OCI-LY3 (cell line): ENCODE measurements at regions not wholly inside any gene's neighbourhood (a gene's known extent, or its start where the extent isn't known, plus 50 kb on each side); places are given as distances from the start of the nearest gene placed in this dataset.
"Not testable (repeated sequence)": the region's sequence is repeated elsewhere in the genome, so short reads cannot be mapped to it uniquely, and the experiment has no call there.

Experiments
- H2AFZ ChIP-seq: fragments of 200-600, 300-600 bp; shearing (Covaris generic); 2 replicates; pipeline ENCODE4 v1.6.0; 2014; ENCODE audit warnings: antibody characterized with exemption, low read depth, low read length
- H3K27ac ChIP-seq: fragments of 200-600, 300-600 bp; sonication (generic); 2 replicates; pipeline ENCODE4 v1.5.1; 2014; ENCODE audit warnings: mild to moderate bottlenecking, low read length, moderate library complexity, mixed read lengths
- H3K27me3 ChIP-seq: fragments of 200-600, 300-600 bp; sonication (generic); 2 replicates; pipeline ENCODE4 v1.6.1; 2014; ENCODE audit warnings: low read depth, low read length, mixed read lengths
- H3K36me3 ChIP-seq: fragments of 200-600, 300-600 bp; sonication (generic); replicated peaks from 2 replicates; pipeline ENCODE3; 2014; ENCODE audit warnings: low read depth, low read length, mixed read lengths
- H3K4me1 ChIP-seq: fragments of 300-600, 200-600 bp; sonication (generic); 2 replicates; pipeline ENCODE4 v1.6.1; 2014; ENCODE audit warnings: low read length, mixed read lengths
- H3K4me2 ChIP-seq: fragments of 200-600, 300-600 bp; sonication (generic); 2 replicates; pipeline ENCODE4 v1.6.1; 2014; ENCODE audit warnings: low read length, mixed read lengths
- H3K4me3 ChIP-seq: fragments of 300-600, 200-600 bp; sonication (generic); 2 replicates; pipeline ENCODE4 v1.5.1; 2014; ENCODE audit warnings: antibody characterized with exemption, mild to moderate bottlenecking, low read length, moderate library complexity
- H3K79me2 ChIP-seq: fragments of 300-600, 200-600 bp; shearing (Covaris generic); 2 replicates; pipeline ENCODE4 v1.6.1; 2014; ENCODE audit warnings: mild to moderate bottlenecking, low read length, mixed read lengths
- H3K9ac ChIP-seq: fragments of 300-600, 200-600 bp; shearing (Covaris generic); 2 replicates; pipeline ENCODE4 v1.6.0; 2014; ENCODE audit warnings: mild to moderate bottlenecking, low read length, moderate library complexity
- H3K9me3 ChIP-seq: fragments of 200-600, 300-600 bp; shearing (Covaris generic); 2 replicates; pipeline ENCODE4 v1.6.1; 2014; ENCODE audit warnings: low read length, mixed read lengths; ENCODE audit not compliant: insufficient read depth
- H4K20me1 ChIP-seq: fragments of 200-600, 300-600 bp; sonication (generic); 2 replicates; pipeline ENCODE4 v1.6.1; 2016; ENCODE audit warnings: low read length, mixed read lengths; ENCODE audit not compliant: insufficient read depth
- EZH2phosphoT487 ChIP-seq: fragments of 200-600 bp; shearing (Covaris generic); IDR thresholded peaks from 2 replicates; pipeline ENCODE4 v1.6.1; 2018; ENCODE audit warnings: antibody characterized with exemption, mixed run types, low read depth
- TF ChIP-seq, protein P1 (sequence below): fragments of 200-600, 300-600 bp; sonication (generic); IDR thresholded peaks from 2 replicates; pipeline ENCODE4 v1.5.1; 2014; ENCODE audit warnings: antibody characterized with exemption, low read length, low read depth

DNA sequence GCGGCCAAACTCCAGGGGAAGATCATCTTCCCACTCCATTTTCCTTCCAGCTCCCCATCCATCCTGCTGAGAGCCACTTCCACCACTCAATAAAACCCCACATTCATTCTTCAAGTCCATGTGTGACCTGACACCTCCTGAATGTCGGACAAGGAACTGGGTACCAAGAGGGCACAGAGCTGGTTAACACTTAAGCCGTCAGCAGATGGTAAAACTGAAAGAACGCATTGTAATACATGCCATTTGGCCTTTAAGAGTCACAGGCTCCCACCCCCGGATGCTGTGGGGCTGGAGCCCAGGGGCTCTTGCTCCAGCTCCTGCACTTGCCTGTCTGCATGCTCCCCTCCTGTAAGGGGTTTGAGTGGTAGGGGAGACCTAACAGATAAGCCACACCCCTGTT is 753.9 kb downstream of the COL12A1 start:
- TF ChIP-seq EZH2phosphoT487: no peak
- TF ChIP-seq, protein P1, sequence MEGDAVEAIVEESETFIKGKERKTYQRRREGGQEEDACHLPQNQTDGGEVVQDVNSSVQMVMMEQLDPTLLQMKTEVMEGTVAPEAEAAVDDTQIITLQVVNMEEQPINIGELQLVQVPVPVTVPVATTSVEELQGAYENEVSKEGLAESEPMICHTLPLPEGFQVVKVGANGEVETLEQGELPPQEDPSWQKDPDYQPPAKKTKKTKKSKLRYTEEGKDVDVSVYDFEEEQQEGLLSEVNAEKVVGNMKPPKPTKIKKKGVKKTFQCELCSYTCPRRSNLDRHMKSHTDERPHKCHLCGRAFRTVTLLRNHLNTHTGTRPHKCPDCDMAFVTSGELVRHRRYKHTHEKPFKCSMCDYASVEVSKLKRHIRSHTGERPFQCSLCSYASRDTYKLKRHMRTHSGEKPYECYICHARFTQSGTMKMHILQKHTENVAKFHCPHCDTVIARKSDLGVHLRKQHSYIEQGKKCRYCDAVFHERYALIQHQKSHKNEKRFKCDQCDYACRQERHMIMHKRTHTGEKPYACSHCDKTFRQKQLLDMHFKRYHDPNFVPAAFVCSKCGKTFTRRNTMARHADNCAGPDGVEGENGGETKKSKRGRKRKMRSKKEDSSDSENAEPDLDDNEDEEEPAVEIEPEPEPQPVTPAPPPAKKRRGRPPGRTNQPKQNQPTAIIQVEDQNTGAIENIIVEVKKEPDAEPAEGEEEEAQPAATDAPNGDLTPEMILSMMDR: no peak
- H3K27me3 ChIP-seq: no peaks in the 10 kb centered on the region

DNA sequence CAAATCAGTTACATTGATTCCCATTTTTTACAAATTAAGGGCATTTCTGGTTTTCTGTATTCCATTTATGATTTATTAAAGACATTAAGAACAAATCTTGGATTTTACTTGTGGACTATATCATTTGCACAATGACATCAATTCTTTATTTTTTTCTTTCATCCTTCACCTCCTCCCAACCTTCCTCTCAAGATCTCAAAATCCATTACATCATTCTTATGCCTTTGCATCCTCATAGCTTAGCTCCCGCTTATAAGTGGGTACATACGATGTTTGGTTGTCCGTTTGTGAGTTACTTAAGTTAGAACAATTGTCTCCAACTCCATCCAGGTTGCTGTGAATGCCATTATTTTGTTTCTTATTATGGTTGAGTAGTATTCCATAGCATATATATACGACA is 752.8 kb downstream of the CD109 start:
- Histone ChIP-seq H3K9ac (no peak overlapping the region), H2AFZ (no peak overlapping the region), H3K4me1 (peaks cover 4% of the 10 kb centered on the region; the same call in 1 of the 2 replicates), H4K20me1 (no peaks in the 10 kb centered on the region), H3K27me3 (no peaks in the 10 kb centered on the region), H3K79me2 (no peaks in the 10 kb centered on the region), H3K4me2 (no peak overlapping the region), H3K36me3 (no peaks in the 10 kb centered on the region), H3K4me3 (no peak overlapping the region), H3K27ac (no peak overlapping the region), H3K9me3 (no peaks in the 10 kb centered on the region)
- TF ChIP-seq EZH2phosphoT487: no peak
- TF ChIP-seq, protein P1: no peak

More for the DNA sequence above, 753.9 kb downstream of the COL12A1 start:
- Histone ChIP-seq H3K4me3 (no peak overlapping the region), H3K36me3 (no peaks in the 10 kb centered on the region), H3K4me1 (peaks cover 2% of the 10 kb centered on the region; the same call in 1 of the 2 replicates), H4K20me1 (no peaks in the 10 kb centered on the region), H3K79me2 (no peaks in the 10 kb centered on the region), H3K4me2 (no peak overlapping the region), H3K27ac (no peak overlapping the region), H3K9ac (no peak overlapping the region), H3K9me3 (no peaks in the 10 kb centered on the region), H2AFZ (no peak overlapping the region)

DNA sequence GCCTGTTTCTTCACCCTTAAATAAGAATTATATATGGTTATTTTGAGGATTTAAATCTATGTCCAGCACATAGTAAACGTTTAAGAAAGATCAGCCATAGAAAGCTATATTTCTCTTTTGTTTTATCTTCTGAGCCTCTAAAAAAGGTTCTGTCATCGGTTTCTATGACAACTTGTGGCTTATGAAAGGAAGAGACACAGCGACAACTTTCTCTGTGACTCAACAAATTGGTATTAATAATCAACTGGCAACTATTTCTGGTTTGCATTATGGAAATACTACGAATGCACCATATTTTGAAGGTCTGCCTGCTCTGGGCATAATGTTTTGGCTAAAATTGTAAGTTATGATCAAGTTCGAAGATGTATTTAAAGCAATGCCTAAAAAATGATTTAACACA is 751.0 kb downstream of the CD109 start:
- H3K9me3 ChIP-seq: no peaks in the 10 kb centered on the region
- H3K79me2 ChIP-seq: no peaks in the 10 kb centered on the region
- TF ChIP-seq, protein P1: no peak
- no peak for TF ChIP-seq EZH2phosphoT487
- H3K4me2 ChIP-seq: peak overlapping the region; percentile 0; the same call in 1 of the 2 replicates
- no peak overlapping the region for H3K4me3 ChIP-seq
- H3K36me3 ChIP-seq: no peaks in the 10 kb centered on the region
- H3K27me3 ChIP-seq: no peaks in the 10 kb centered on the region
- H3K9ac ChIP-seq: no peak overlapping the region
- no peaks in the 10 kb centered on the region for H4K20me1 ChIP-seq
- no peak overlapping the region for H3K27ac ChIP-seq
- peak overlapping the region; percentile 13; the same call in 1 of the 2 replicates for H2AFZ ChIP-seq
- peaks cover 4% of the 10 kb centered on the region; the same call in 1 of the 2 replicates for H3K4me1 ChIP-seq

DNA sequence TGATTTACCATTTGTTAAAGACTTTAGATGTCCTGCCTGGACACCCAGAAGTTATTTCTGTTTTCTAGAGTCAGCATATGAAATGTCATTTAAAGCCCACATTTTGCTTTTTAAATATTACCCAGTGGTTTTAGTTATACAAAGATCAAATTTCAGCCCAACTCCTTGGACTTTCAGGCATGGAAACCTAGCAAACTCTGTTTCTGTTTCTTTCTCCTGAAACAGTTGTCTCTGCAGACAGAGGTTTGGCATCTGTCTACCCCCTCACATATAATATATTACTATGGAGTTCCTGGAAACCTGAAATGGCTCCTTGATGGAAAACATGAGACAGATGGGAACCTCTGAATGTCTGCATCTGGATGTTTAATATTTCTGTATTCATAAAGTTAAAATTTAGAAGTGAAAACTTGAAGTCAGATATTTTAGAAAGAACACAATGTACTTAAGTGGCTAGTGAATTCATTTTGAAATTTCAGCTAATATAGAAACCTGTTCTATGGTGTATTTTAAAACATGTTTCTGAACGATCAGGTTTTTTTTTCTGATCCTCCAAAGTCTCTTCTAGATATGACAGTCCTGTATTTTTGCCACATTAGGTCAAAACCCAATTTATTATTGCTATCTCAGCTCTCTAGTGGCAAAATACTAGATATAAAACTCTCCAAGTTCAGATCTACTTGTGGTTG is 743.3 kb downstream of the CD109 start:
- Histone ChIP-seq H3K4me1 (0 out of 2 replicates have a peak, but pooled peaks cover 2% of the 10 kb centered on the region), H3K4me3 (no peak overlapping the region), H3K4me2 (no peak overlapping the region), H3K9me3 (no peaks in the 10 kb centered on the region), H3K79me2 (no peaks in the 10 kb centered on the region), H3K36me3 (no peaks in the 10 kb centered on the region), H3K27ac (no peak overlapping the region), H3K9ac (no peak overlapping the region), H4K20me1 (no peaks in the 10 kb centered on the region), H2AFZ (0 out of 2 replicates have a peak overlapping the region, but pooled peaks have one; percentile 12), H3K27me3 (no peaks in the 10 kb centered on the region)
- TF ChIP-seq, protein P1: no peak
- no peak for TF ChIP-seq EZH2phosphoT487

DNA sequence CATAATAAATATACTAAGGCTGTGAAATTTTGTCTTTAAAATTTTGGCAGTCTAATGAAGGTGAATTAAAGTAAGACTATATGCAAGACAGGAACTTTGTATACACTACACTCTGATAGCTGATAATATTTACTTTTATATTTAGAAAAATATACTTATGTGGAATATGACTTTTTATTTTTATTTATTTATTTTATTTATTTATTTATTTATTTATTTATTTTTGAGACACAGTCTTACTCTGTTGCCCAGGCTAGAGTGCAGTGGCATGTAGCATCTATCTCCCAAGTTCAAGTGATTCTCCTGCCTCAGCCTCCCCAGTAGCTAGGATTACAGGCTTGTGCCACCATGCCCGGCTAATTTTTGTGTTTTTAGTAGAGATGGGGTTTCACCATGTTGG is 742.4 kb downstream of the CD109 start:
- H3K4me2 ChIP-seq, H3K9ac ChIP-seq, H4K20me1 ChIP-seq, H3K4me3 ChIP-seq, H3K4me1 ChIP-seq, H3K27me3 ChIP-seq, H3K36me3 ChIP-seq, H2AFZ ChIP-seq, H3K9me3 ChIP-seq, H3K27ac ChIP-seq, H3K79me2 ChIP-seq: not testable (repeated sequence)
